ENCODE measurements at regions not wholly inside any gene's neighbourhood (a gene's known extent, or its start where the extent isn't known, plus 50 kb on each side); places are given as distances from the start of the nearest gene placed in this dataset.

- ATAC-seq = no peak
- intact Hi-C loops (cut with DNase I; ENCODE audit: low total_unique reads) (no loop called here), in situ Hi-C loops (cut with MboI; ENCODE audit: low sequenced_read_pairs in 4 of 4) (loop anchor here in 1 of 4 donors (25.0 kb wide), 1 partner anchor 388 kb away; the partner anchor contains the start of gene PERP)
- TF ChIP-seq, protein P1, sequence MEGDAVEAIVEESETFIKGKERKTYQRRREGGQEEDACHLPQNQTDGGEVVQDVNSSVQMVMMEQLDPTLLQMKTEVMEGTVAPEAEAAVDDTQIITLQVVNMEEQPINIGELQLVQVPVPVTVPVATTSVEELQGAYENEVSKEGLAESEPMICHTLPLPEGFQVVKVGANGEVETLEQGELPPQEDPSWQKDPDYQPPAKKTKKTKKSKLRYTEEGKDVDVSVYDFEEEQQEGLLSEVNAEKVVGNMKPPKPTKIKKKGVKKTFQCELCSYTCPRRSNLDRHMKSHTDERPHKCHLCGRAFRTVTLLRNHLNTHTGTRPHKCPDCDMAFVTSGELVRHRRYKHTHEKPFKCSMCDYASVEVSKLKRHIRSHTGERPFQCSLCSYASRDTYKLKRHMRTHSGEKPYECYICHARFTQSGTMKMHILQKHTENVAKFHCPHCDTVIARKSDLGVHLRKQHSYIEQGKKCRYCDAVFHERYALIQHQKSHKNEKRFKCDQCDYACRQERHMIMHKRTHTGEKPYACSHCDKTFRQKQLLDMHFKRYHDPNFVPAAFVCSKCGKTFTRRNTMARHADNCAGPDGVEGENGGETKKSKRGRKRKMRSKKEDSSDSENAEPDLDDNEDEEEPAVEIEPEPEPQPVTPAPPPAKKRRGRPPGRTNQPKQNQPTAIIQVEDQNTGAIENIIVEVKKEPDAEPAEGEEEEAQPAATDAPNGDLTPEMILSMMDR (IDR thresholded peaks at IDR 0.05 in 4 of 5, conservative IDR thresholded peaks at IDR 0.05 in 1 of 5) = no peak
- no peak for TF ChIP-seq POLR2A (IDR thresholded peaks at IDR 0.05)
- no peaks in the 10 kb centered on the region for H3K27me3 ChIP-seq
- H3K9me3 ChIP-seq = no peaks in the 10 kb centered on the region
- H3K27ac ChIP-seq = no peak overlapping the region
- no peak for DNase-seq
- H3K4me1 ChIP-seq = peaks cover 14% of the 10 kb centered on the region in 2 donors
- H3K4me3 ChIP-seq = no peak overlapping the region
- H3K36me3 ChIP-seq = no peaks in the 10 kb centered on the region
These were observed 143.0 kb upstream of the TNFAIP3 start for GRCh38 chr6:137724018-137724403.

- H3K27me3 ChIP-seq = no peaks in the 10 kb centered on the region
- H3K9me3 ChIP-seq = no peaks in the 10 kb centered on the region
- no peak overlapping the region for H3K4me3 ChIP-seq
- in situ Hi-C loops (cut with MboI; ENCODE audit: low sequenced_read_pairs in 4 of 4) = loop anchor here in 1 of 4 donors (25.0 kb wide), 1 partner anchor 388 kb away; the partner anchor contains the start of gene PERP
- H3K27ac ChIP-seq = peak overlapping the region in 2 of 4 donors; percentile 30 to 42
- intact Hi-C loops (cut with DNase I; ENCODE audit: low total_unique reads) = no loop called here
- peak; percentile 8 to 39 for DNase-seq
- H3K36me3 ChIP-seq = no peaks in the 10 kb centered on the region
- TF ChIP-seq, protein P1 (IDR thresholded peaks at IDR 0.05 in 4 of 5, conservative IDR thresholded peaks at IDR 0.05 in 1 of 5) = no peak
- no peak for TF ChIP-seq POLR2A (IDR thresholded peaks at IDR 0.05)
- H3K4me1 ChIP-seq = peaks cover 14 to 18% of the 10 kb centered on the region in 2 donors
- peak; percentile 31 to 63 for ATAC-seq
These were observed 142.4 kb upstream of the TNFAIP3 start for GRCh38 chr6:137724495-137725211.

GRCh38 chr6:137725949-137726348, 141.1 kb upstream of the TNFAIP3 start:
- ATAC-seq (no peak), DNase-seq (no peak)
- Histone ChIP-seq H3K4me3 (no peak overlapping the region), H3K27me3 (no peaks in the 10 kb centered on the region), H3K27ac (no peak overlapping the region), H3K4me1 (peaks cover 11 to 15% of the 10 kb centered on the region in 2 donors), H3K9me3 (no peaks in the 10 kb centered on the region), H3K36me3 (no peaks in the 10 kb centered on the region)
- TF ChIP-seq POLR2A (IDR thresholded peaks at IDR 0.05) = no peak
- TF ChIP-seq, protein P1 (IDR thresholded peaks at IDR 0.05 in 4 of 5, conservative IDR thresholded peaks at IDR 0.05 in 1 of 5) = no peak
- in situ Hi-C loops (cut with MboI; ENCODE audit: low sequenced_read_pairs in 4 of 4) = no loop called here
- intact Hi-C loops (cut with DNase I; ENCODE audit: low total_unique reads) = no loop called here

GRCh38 chr6:137726582-137726981, 140.5 kb upstream of the TNFAIP3 start:
- intact Hi-C loops (cut with DNase I; ENCODE audit: low total_unique reads) = no loop called here
- ATAC-seq = no peak
- in situ Hi-C loops (cut with MboI; ENCODE audit: low sequenced_read_pairs in 4 of 4) = no loop called here

More at GRCh38 chr6:137726582-137726981, 140.5 kb upstream of the TNFAIP3 start:
- Histone ChIP-seq H3K27me3 (no peaks in the 10 kb centered on the region), H3K9me3 (no peaks in the 10 kb centered on the region), H3K4me1 (peaks cover 8 to 11% of the 10 kb centered on the region in 2 donors), H3K4me3 (no peak overlapping the region), H3K36me3 (no peaks in the 10 kb centered on the region), H3K27ac (no peak overlapping the region)
- TF ChIP-seq, protein P1 (IDR thresholded peaks at IDR 0.05 in 4 of 5, conservative IDR thresholded peaks at IDR 0.05 in 1 of 5) = no peak
- TF ChIP-seq POLR2A (IDR thresholded peaks at IDR 0.05) = no peak
- no peak for DNase-seq
